Natural killer cell (primary cell): ENCODE measurements at regions not wholly inside any gene's neighbourhood (a gene's known extent, or its start where the extent isn't known, plus 50 kb on each side); places are given as distances from the start of the nearest gene placed in this dataset.

ENCODE experiments used
- ATAC-seq, 3 donors: fragments of 150-1000 bp in 2 of 3; fragments of 200-7000 bp in 1 of 3; cut with Tn5 transposase; 1 replicate in 1 of 3; 2 replicates in 2 of 3; pipeline ENCODE4 v1.10.0; 2021; ENCODE audit warnings: mild to moderate bottlenecking in 2 of 3, moderate library complexity in 2 of 3
- DNase-seq, 2 donors: peaks; one replicate each; pipeline versions ENCODE4 v3.0.0 to v3.0.0-alpha.2; 2013 to 2021; ENCODE audit warnings: mixed read lengths in 1 of 2
- H3K27ac ChIP-seq: one replicate; pipeline ENCODE4 v1.5.1; 2013; ENCODE audit warnings: mild to moderate bottlenecking, low read length
- H3K27me3 ChIP-seq: one replicate; pipeline ENCODE4 v1.6.1; 2013; ENCODE audit warnings: low read length; ENCODE audit not compliant: control insufficient read depth, insufficient read depth
- H3K36me3 ChIP-seq: one replicate; pipeline ENCODE4 v1.6.1; 2013; ENCODE audit warnings: low read length; ENCODE audit not compliant: control insufficient read depth, insufficient read depth
- H3K4me1 ChIP-seq: one replicate; pipeline ENCODE4 v1.6.1; 2013; ENCODE audit warnings: low read length; ENCODE audit not compliant: control insufficient read depth, insufficient read depth
- H3K4me3 ChIP-seq: one replicate; pipeline ENCODE4 v1.5.1; 2013; ENCODE audit warnings: low read length
- H3K9me3 ChIP-seq: one replicate; pipeline ENCODE4 v1.6.1; 2013; ENCODE audit warnings: low read length; ENCODE audit not compliant: control insufficient read depth, insufficient read depth
- H3K27ac Mint-ChIP-seq, 2 donors: one replicate each; pipeline ENCODE4 v1.8.0; 2022; ENCODE audit warnings: mild to moderate bottlenecking in 2 of 2, mixed read lengths in 2 of 2, moderate library complexity in 1 of 2
- H3K27me3 Mint-ChIP-seq, 2 donors: one replicate each; pipeline ENCODE4 v1.8.0; 2022; ENCODE audit warnings: low read depth in 2 of 2, mixed read lengths in 2 of 2
- H3K36me3 Mint-ChIP-seq: one replicate; pipeline ENCODE4 v1.8.0; 2022; ENCODE audit warnings: mixed read lengths
- H3K4me1 Mint-ChIP-seq, 2 donors: one replicate each; pipeline ENCODE4 v1.8.0; 2022; ENCODE audit warnings: mixed read lengths in 2 of 2
- H3K4me3 Mint-ChIP-seq: one replicate; pipeline ENCODE4 v1.8.0; 2022; ENCODE audit warnings: mild to moderate bottlenecking, moderate library complexity, mixed read lengths
- H3K9me3 Mint-ChIP-seq, 2 donors: one replicate each; pipeline ENCODE4 v1.8.0; 2022; ENCODE audit warnings: mixed read lengths in 2 of 2
- WGBS: methylation state at CpG from one replicate; pipeline ENCODE4 v1.1.7; 2013; ENCODE audit warnings: missing lambda C conversion rate; ENCODE audit not compliant: insufficient coverage; 5-methylcytosine and 5-hydroxymethylcytosine counted together
- intact Hi-C: fragments of 100-400 bp; cut with micrococcal nuclease; formaldehyde crosslinking; loops from one replicate; pipeline ENCODE4 v1.14.2; 2022
- TF ChIP-seq, protein P1 (sequence below): fragments of 200-600 bp; IDR thresholded peaks from one replicate; pipeline ENCODE4 v1.8.0; 2022; ENCODE audit warnings: antibody characterized with exemption

DNA sequence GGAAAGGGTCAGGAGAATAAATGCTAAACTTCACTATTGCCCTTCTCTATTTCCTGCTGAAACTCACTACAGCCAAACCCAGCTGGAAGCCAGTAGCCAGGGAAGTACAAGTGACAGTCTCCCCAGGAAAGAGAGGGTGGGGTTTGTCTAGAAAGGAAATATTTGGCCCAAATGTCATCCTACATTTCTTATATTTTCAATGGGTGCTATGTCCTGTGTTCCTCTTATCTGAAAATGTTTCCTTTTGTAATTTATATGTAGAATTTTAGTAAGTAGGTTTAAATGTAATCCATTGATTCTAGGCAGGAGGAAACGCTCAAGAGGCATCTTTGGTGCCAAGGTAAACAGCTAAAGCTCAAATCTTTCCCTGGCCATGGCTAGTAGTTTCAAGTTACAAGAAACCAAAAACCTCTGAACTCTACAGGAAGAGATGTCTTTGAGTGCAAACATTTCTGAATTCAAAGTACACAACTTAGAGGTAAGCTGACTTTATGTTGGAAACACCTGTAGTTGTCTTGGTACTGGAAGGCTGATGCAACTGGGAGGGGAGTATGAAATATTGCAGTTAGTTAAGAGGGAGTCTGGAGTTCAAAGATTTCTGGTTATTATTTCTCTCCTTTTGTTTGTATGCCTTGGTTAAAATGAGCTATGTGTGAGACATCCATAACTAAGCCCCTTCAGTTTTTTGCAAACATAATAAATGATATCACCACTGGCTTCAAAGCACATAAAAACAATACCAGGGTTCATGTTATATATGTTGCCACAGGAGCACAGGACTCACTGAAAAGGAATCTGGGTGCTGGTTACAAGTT is 356.1 kb upstream of the ZC3H15 start:
- Mint-ChIP-seq H3K4me3 (no peak overlapping the region), H3K4me1 (no peaks in the 10 kb centered on the region), H3K9me3 (peaks cover 12 to 16% of the 10 kb centered on the region in 2 donors), H3K36me3 (no peaks in the 10 kb centered on the region), H3K27me3 (no peaks in the 10 kb centered on the region), H3K27ac (no peak overlapping the region)
- H3K27me3 ChIP-seq = no peaks in the 10 kb centered on the region
- TF ChIP-seq, protein P1, sequence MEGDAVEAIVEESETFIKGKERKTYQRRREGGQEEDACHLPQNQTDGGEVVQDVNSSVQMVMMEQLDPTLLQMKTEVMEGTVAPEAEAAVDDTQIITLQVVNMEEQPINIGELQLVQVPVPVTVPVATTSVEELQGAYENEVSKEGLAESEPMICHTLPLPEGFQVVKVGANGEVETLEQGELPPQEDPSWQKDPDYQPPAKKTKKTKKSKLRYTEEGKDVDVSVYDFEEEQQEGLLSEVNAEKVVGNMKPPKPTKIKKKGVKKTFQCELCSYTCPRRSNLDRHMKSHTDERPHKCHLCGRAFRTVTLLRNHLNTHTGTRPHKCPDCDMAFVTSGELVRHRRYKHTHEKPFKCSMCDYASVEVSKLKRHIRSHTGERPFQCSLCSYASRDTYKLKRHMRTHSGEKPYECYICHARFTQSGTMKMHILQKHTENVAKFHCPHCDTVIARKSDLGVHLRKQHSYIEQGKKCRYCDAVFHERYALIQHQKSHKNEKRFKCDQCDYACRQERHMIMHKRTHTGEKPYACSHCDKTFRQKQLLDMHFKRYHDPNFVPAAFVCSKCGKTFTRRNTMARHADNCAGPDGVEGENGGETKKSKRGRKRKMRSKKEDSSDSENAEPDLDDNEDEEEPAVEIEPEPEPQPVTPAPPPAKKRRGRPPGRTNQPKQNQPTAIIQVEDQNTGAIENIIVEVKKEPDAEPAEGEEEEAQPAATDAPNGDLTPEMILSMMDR = no peak
- no peak overlapping the region for H3K27ac ChIP-seq
- ATAC-seq (no peak), DNase-seq (no peak)
- no peak overlapping the region for H3K4me3 ChIP-seq
- intact Hi-C loops = no loop called here
- no peaks in the 10 kb centered on the region for H3K36me3 ChIP-seq
- H3K9me3 ChIP-seq = peaks cover 3% of the 10 kb centered on the region
- 63% methylated on average over 1 of the region's 1 CpG for WGBS
- no peaks in the 10 kb centered on the region for H3K4me1 ChIP-seq

DNA sequence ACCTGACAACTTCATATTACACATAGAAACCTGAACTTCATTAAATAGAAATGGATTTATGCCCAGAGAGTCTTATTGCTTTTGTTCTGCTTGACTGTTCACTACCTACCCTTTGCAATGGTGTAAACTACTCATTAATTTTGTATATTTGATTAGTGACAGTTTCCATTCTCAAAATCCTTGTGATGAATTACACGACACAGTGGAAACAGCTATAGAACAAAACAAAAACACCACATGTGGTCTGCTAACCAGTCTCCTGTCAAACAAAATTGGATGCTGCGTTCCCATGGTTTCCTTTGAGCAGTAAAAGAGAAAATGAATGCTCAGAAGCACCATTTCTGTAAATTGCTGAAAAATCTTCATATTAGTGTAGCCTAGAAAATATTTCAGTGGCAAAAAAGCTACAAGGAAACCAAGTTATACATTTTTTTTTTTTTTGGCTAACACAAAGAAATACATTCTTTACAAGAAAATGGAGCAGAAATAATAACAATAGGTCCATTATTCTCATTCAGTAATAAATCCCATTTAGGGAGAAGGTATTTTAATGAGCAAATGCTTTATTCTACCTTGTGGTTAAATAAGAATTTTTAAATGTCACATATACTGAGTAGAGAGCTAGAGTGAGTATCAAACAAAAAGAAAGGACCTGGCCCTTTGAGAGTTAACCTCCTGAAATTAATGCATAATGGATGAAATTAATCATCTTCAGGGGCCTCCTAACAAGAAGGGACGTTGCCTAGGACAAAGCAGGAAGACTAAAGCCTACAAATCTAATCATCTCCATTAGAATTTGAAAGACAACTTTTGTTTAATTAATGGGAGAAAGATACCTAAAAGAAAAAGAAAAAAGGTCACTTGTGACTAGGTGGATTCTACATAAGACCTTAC is 355.1 kb upstream of the ZC3H15 start:
- no peak for ATAC-seq

DNA sequence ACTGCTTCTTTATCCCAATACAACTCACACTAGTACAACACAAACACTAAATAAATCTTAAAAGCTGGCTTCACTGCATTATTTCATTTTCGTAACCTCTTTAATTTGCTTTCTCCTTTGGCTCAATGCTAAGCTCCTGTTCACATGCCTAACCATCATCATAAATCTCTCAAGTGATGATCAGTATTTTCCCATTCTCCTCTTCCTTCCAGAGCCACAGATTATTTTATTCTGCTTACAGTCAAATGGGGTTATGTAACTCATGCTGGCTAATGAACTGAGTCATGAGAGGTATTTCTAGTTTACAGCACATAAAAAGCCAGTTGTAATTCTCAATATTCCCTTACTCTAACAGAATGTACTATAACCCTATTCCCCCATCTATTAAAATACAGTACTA is 350.4 kb upstream of the ZC3H15 start:
- Histone ChIP-seq H3K27me3 (no peaks in the 10 kb centered on the region), H3K4me3 (no peak overlapping the region), H3K27ac (no peak overlapping the region), H3K36me3 (no peaks in the 10 kb centered on the region), H3K4me1 (no peaks in the 10 kb centered on the region), H3K9me3 (peaks cover 3% of the 10 kb centered on the region)
- ATAC-seq (no peak), DNase-seq (no peak)
- H3K4me3 Mint-ChIP-seq = no peak overlapping the region
- intact Hi-C loops = no loop called here
- H3K27ac Mint-ChIP-seq = no peak overlapping the region
- H3K36me3 Mint-ChIP-seq = peaks cover 6% of the 10 kb centered on the region
- WGBS = 92% methylated on average over 1 of the region's 1 CpG
- no peaks in the 10 kb centered on the region for H3K27me3 Mint-ChIP-seq
- TF ChIP-seq, protein P1 = no peak
- no peaks in the 10 kb centered on the region for H3K4me1 Mint-ChIP-seq
- H3K9me3 Mint-ChIP-seq = peaks cover 5 to 17% of the 10 kb centered on the region in 2 donors

More for the DNA sequence above, 355.1 kb upstream of the ZC3H15 start:
- no peak overlapping the region for H3K27ac Mint-ChIP-seq
- H3K4me1 Mint-ChIP-seq = no peaks in the 10 kb centered on the region
- intact Hi-C loops = no loop called here
- no peak overlapping the region for H3K4me3 ChIP-seq
- no peaks in the 10 kb centered on the region for H3K36me3 ChIP-seq
- no peak overlapping the region for H3K27ac ChIP-seq
- H3K27me3 ChIP-seq = no peaks in the 10 kb centered on the region
- peaks cover 3% of the 10 kb centered on the region for H3K9me3 ChIP-seq
- H3K36me3 Mint-ChIP-seq = no peaks in the 10 kb centered on the region
- H3K4me1 ChIP-seq = no peaks in the 10 kb centered on the region
- no peak for DNase-seq
- TF ChIP-seq, protein P1 = no peak
- H3K27me3 Mint-ChIP-seq = no peaks in the 10 kb centered on the region
- H3K4me3 Mint-ChIP-seq = no peak overlapping the region
- WGBS = 83% methylated on average over 2 of the region's 3 CpGs
- peaks cover 11 to 16% of the 10 kb centered on the region in 2 donors for H3K9me3 Mint-ChIP-seq
